Ascending aorta (tissue), 2 donors: ENCODE measurements at regions not wholly inside any gene's neighbourhood (a gene's known extent, or its start where the extent isn't known, plus 50 kb on each side); places are given as distances from the start of the nearest gene placed in this dataset.
A peak's percentile ranks its signal among the peaks of the same experiment; 100 is the strongest.

Experiments
- DNase-seq, 2 donors: peaks; one replicate each; pipeline ENCODE4 v3.0.0-alpha.2; 2019; ENCODE audit warnings: low spot score in 2 of 2
- H3K27ac ChIP-seq, 2 donors: fragments of 200-600 bp; sonication (generic); one replicate each; pipeline ENCODE4 v1.5.1; 2016 to 2017; ENCODE audit warnings: mild to moderate bottlenecking in 1 of 2
- H3K27me3 ChIP-seq: fragments of 200-600 bp; sonication (generic); one replicate; pipeline ENCODE4 v1.5.1; 2017
- H3K36me3 ChIP-seq, 2 donors: fragments of 200-600 bp; sonication (generic); one replicate each; pipeline ENCODE4 v1.5.1; 2016
- H3K4me1 ChIP-seq, 2 donors: fragments of 200-600 bp; sonication (generic); one replicate each; pipeline ENCODE4 v1.5.1; 2016 to 2017; ENCODE audit warnings: mild to moderate bottlenecking in 1 of 2
- H3K4me3 ChIP-seq, 2 donors: fragments of 200-600 bp; sonication (generic); one replicate each; pipeline ENCODE4 v1.5.1; 2016 to 2017; ENCODE audit warnings: mild to moderate bottlenecking in 1 of 2
- H3K9me3 ChIP-seq, 2 donors: fragments of 200-600 bp; sonication (generic); one replicate each; pipeline ENCODE4 v1.5.1; 2016
- CTCF ChIP-seq, 3 experiments: fragments of 200-600 bp in 2 of 3; fragments of 450-650 bp in 1 of 3; sonication (generic) in 2 of 3; IDR thresholded peaks; one replicate each; pipeline ENCODE4 v1.5.1; 2016 to 2019; ENCODE audit warnings: antibody characterized with exemption in 3 of 3, mild to moderate bottlenecking in 1 of 3, moderate library complexity in 1 of 3
- intact Hi-C: fragments of 100-400 bp; cut with DNase I; formaldehyde crosslinking; loops from one replicate; pipeline ENCODE4 v1.15.1; 2023

DNA sequence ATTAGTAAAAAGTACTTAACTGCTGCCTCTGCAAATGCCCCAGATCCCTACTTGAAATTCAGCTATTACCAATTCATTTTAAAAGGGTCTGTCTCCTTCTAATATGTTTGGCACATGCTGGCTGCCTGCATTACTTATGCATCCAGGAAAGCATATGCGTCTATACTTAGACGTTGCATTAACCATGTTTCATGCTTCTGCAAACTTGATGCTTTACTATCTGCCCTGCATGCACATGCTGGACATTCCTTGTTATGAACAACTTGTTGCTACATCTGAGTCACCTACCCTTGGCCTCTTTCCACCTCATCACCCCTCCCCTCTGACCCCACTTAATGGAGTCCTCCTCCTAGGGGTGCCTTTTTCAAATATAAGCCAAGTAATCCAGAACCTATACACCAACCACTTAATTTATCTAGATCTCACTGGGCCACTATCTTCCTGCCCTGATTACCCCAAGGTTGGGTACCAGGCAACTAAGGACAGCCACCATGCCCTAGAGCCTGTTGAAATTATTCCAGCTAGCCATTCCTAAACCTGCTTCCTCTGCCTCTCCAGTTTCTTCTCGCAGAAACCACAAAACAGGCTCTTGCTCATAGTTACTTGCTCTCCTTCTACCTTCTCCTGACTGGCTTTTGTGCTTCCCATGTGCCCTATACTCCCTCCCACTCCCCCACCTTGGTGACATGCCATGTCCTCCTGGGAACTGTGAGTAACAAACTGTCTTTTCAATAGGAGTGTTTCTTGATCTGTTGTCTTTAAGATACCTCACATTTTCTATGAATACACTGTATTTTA is 1187.9 kb downstream of the REEP3 start:
- H3K36me3 ChIP-seq, result no peaks in the 10 kb centered on the region
- H3K4me1 ChIP-seq, result no peaks in the 10 kb centered on the region
- H3K27me3 ChIP-seq, result no peaks in the 10 kb centered on the region
- intact Hi-C loops, result no loop called here
- no peak for TF ChIP-seq CTCF (IDR thresholded peaks at IDR 0.05)
- no peak for DNase-seq
- H3K9me3 ChIP-seq, result no peaks in the 10 kb centered on the region
- no peak overlapping the region for H3K27ac ChIP-seq
- no peak overlapping the region for H3K4me3 ChIP-seq

DNA sequence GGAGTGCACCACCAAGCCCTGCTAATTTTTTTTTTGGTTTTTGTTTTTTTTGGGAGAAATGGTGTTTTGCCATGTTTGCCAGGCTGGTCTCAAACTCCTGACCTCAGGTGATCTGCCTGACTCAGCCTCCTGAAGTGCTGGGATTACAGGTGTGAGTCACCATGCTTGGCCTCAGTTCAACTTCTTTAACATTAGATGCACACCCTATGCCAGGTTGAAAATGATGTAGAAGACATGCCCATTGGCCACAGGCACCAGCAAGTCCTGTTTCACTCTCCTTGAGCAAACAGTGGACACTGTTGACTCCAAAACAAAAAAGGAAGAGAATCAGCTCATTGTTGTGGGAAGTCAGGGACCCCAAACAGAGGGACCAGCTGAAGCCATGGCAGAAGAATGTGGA is 1205.3 kb downstream of the REEP3 start:
- DNase-seq, result no peak
- intact Hi-C loops, result no loop called here

GRCh38 chr10:64731016-64731415 is 1209.8 kb downstream of the REEP3 start:
- no peaks in the 10 kb centered on the region for H3K9me3 ChIP-seq
- no peak overlapping the region for H3K27ac ChIP-seq
- TF ChIP-seq CTCF (IDR thresholded peaks at IDR 0.05), result no peak
- H3K4me3 ChIP-seq, result no peak overlapping the region
- H3K36me3 ChIP-seq, result no peaks in the 10 kb centered on the region
- no peaks in the 10 kb centered on the region for H3K27me3 ChIP-seq
- no peak for DNase-seq
- H3K4me1 ChIP-seq, result no peaks in the 10 kb centered on the region
- intact Hi-C loops, result no loop called here

More for the DNA sequence above, 1205.3 kb downstream of the REEP3 start:
- H3K27ac ChIP-seq, result no peak overlapping the region
- no peaks in the 10 kb centered on the region for H3K36me3 ChIP-seq
- no peaks in the 10 kb centered on the region for H3K4me1 ChIP-seq
- no peak overlapping the region for H3K4me3 ChIP-seq
- H3K9me3 ChIP-seq, result no peaks in the 10 kb centered on the region
- H3K27me3 ChIP-seq, result no peaks in the 10 kb centered on the region
- TF ChIP-seq CTCF (IDR thresholded peaks at IDR 0.05), result no peak

- no peak for DNase-seq
- H3K27ac ChIP-seq, result no peak overlapping the region
- H3K4me1 ChIP-seq, result no peaks in the 10 kb centered on the region
- H3K36me3 ChIP-seq, result no peaks in the 10 kb centered on the region
- intact Hi-C loops, result no loop called here
- TF ChIP-seq CTCF (IDR thresholded peaks at IDR 0.05), result no peak
- H3K27me3 ChIP-seq, result no peaks in the 10 kb centered on the region
- no peak overlapping the region for H3K4me3 ChIP-seq
- no peaks in the 10 kb centered on the region for H3K9me3 ChIP-seq
These were observed 1211.3 kb downstream of the REEP3 start for GRCh38 chr10:64732372-64732957.

- H3K27me3 ChIP-seq, result no peaks in the 10 kb centered on the region
- no peak for DNase-seq
- H3K9me3 ChIP-seq, result no peaks in the 10 kb centered on the region
- H3K27ac ChIP-seq, result no peak overlapping the region
- H3K4me1 ChIP-seq, result no peaks in the 10 kb centered on the region
- intact Hi-C loops, result no loop called here
- H3K4me3 ChIP-seq, result no peak overlapping the region
- H3K36me3 ChIP-seq, result no peaks in the 10 kb centered on the region
- peak in 1 of 3 experiments; percentile 12 for TF ChIP-seq CTCF (IDR thresholded peaks at IDR 0.05)
These were observed 1212.8 kb downstream of the REEP3 start for GRCh38 chr10:64733980-64734379.
